ENCODE measurements at regions not wholly inside any gene's neighbourhood (a gene's known extent, or its start where the extent isn't known, plus 50 kb on each side); places are given as distances from the start of the nearest gene placed in this dataset.

- Mint-ChIP-seq H3K27me3 (ENCODE audit: low read depth, poor library complexity) (peaks cover 4% of the 10 kb centered on the region), H3K27ac (no peak overlapping the region), H3K36me3 (ENCODE audit: low read depth) (no peaks in the 10 kb centered on the region), H3K4me1 (peaks cover 6% of the 10 kb centered on the region), H3K4me3 (no peak overlapping the region), H3K9me3 (no peaks in the 10 kb centered on the region)
- TF ChIP-seq, protein P1, sequence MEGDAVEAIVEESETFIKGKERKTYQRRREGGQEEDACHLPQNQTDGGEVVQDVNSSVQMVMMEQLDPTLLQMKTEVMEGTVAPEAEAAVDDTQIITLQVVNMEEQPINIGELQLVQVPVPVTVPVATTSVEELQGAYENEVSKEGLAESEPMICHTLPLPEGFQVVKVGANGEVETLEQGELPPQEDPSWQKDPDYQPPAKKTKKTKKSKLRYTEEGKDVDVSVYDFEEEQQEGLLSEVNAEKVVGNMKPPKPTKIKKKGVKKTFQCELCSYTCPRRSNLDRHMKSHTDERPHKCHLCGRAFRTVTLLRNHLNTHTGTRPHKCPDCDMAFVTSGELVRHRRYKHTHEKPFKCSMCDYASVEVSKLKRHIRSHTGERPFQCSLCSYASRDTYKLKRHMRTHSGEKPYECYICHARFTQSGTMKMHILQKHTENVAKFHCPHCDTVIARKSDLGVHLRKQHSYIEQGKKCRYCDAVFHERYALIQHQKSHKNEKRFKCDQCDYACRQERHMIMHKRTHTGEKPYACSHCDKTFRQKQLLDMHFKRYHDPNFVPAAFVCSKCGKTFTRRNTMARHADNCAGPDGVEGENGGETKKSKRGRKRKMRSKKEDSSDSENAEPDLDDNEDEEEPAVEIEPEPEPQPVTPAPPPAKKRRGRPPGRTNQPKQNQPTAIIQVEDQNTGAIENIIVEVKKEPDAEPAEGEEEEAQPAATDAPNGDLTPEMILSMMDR (IDR thresholded peaks at IDR 0.05) = no peak
- DNase-seq = no peak
These were observed 462.2 kb downstream of the TSHZ3 start for GRCh38 chr19:30887042-30887441.

DNA sequence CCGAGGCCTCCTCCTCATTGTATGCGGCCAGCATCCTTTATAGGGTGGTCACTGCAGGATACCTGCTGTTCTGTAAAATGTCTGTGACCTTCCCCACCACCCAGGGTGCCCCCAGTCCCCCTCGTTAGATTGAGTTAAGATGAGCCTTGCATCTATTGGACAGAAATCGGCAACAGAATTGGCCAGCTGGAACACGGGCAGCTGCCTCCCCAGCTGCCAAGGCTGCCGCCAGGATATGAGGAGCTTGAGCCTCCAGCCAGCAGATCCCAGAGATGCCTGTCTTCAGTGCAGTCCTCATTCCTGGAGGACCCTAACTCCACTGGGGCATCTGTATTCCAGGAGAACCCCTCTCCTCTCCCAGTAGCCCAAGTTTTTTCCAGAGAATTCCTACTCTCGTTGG is 463.0 kb downstream of the TSHZ3 start:
- TF ChIP-seq, protein P1 (IDR thresholded peaks at IDR 0.05) = no peak
- DNase-seq = no peak
- Mint-ChIP-seq H3K27ac (no peak overlapping the region), H3K27me3 (ENCODE audit: low read depth, poor library complexity) (peaks cover 4% of the 10 kb centered on the region), H3K9me3 (no peaks in the 10 kb centered on the region), H3K36me3 (ENCODE audit: low read depth) (no peaks in the 10 kb centered on the region), H3K4me1 (peaks cover 6% of the 10 kb centered on the region), H3K4me3 (no peak overlapping the region)

GRCh38 chr19:30884146-30884812 is 465.0 kb downstream of the TSHZ3 start:
- no peaks in the 10 kb centered on the region for H3K36me3 Mint-ChIP-seq (ENCODE audit: low read depth)

DNA sequence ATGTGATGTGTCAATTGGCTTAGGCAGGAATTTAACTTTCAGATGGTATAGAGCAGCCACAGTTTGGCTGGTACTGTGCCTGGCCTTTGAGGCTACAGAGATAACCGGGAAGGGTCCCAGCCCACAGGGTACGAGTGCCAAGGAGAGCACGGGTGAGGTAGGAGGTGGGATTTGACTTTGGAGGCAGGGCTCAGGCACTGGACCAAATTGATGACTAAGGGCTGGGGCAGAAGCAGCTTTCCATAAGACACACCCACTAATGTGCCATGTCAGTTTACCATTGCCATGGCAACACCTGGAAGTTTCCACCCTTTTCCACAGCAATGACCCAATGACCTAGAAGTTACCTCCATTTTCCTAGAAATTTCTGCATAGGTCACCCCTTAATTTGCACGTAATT is 466.2 kb downstream of the TSHZ3 start:
- TF ChIP-seq, protein P1 (IDR thresholded peaks at IDR 0.05) = no peak
- Mint-ChIP-seq H3K4me1 (peaks cover 10% of the 10 kb centered on the region), H3K9me3 (no peaks in the 10 kb centered on the region), H3K27me3 (ENCODE audit: low read depth, poor library complexity) (peaks cover 6% of the 10 kb centered on the region), H3K27ac (no peak overlapping the region), H3K4me3 (no peak overlapping the region), H3K36me3 (ENCODE audit: low read depth) (no peaks in the 10 kb centered on the region)
- no peak for DNase-seq

More at GRCh38 chr19:30884146-30884812, 465.0 kb downstream of the TSHZ3 start:
- no peak overlapping the region for H3K27ac Mint-ChIP-seq
- H3K27me3 Mint-ChIP-seq (ENCODE audit: low read depth, poor library complexity) = peaks cover 6% of the 10 kb centered on the region
- no peak overlapping the region for H3K4me3 Mint-ChIP-seq
- H3K9me3 Mint-ChIP-seq = no peaks in the 10 kb centered on the region
- DNase-seq = no peak
- peaks cover 6% of the 10 kb centered on the region for H3K4me1 Mint-ChIP-seq
- TF ChIP-seq, protein P1 (IDR thresholded peaks at IDR 0.05) = no peak

DNA sequence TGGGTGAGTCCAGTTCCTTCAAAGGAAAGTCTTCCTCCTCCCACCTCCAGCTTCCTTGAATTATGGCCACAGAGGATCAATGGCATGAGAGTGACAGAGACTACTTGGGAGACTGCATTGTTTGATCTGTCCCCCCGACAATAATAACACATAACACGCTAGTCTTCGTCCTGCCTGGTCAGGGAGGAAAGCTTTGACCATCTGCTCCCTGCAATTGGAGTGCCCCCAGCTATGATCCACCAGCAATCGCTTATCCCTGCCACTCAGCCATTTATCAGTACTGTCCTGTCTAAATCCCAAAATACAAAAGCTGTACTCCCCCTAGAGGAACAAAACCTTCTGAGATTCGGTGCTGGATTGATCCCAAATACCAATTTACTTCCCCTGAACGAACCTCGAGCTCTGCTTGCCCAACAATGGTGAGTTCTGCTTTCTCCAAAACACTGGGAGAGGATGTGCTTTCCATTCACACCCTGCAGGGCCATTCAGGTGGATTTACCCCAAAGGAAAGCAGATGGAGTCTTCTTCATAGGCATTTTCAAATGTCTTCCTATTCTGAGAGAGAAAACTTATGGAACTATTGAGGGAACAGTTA is 466.7 kb downstream of the TSHZ3 start:
- Mint-ChIP-seq H3K4me1 (peaks cover 12% of the 10 kb centered on the region), H3K9me3 (no peaks in the 10 kb centered on the region), H3K27ac (no peak overlapping the region), H3K27me3 (ENCODE audit: low read depth, poor library complexity) (peaks cover 6% of the 10 kb centered on the region), H3K4me3 (no peak overlapping the region), H3K36me3 (ENCODE audit: low read depth) (no peaks in the 10 kb centered on the region)
- TF ChIP-seq, protein P1 (IDR thresholded peaks at IDR 0.05) = no peak
- no peak for DNase-seq

DNA sequence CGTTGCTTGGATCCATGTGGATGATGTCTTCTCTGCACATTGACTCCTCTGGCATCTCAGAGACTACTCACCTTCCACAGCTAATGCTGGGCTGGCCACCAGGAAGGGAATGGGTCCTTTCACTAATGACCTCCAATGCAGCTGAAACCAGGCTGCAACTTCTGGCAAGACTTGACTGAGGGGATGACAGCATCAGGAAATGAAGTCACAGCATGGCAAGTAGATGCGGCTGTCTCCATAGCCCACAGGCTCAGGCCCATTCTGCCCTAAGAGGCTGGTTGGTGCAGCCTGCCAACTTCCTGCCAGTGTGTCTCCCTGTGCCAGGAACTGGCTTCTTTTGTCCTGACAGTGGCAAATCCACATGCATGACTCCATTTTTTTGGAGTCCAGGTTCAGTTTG is 467.3 kb downstream of the TSHZ3 start:
- TF ChIP-seq, protein P1 (IDR thresholded peaks at IDR 0.05) = no peak
- H3K9me3 Mint-ChIP-seq = no peaks in the 10 kb centered on the region
- H3K36me3 Mint-ChIP-seq (ENCODE audit: low read depth) = no peaks in the 10 kb centered on the region
- H3K27me3 Mint-ChIP-seq (ENCODE audit: low read depth, poor library complexity) = peaks cover 3% of the 10 kb centered on the region
- H3K4me3 Mint-ChIP-seq = no peak overlapping the region
- H3K4me1 Mint-ChIP-seq = peaks cover 12% of the 10 kb centered on the region
- DNase-seq = no peak
- no peak overlapping the region for H3K27ac Mint-ChIP-seq

All from nephron progenitor cell (in vitro differentiated cells).